ENCODE measurements at regions not wholly inside any gene's neighbourhood (a gene's known extent, or its start where the extent isn't known, plus 50 kb on each side); places are given as distances from the start of the nearest gene placed in this dataset.
"Not testable (repeated sequence)": the region's sequence is repeated elsewhere in the genome, so short reads cannot be mapped to it uniquely, and the experiment has no call there.

DNA sequence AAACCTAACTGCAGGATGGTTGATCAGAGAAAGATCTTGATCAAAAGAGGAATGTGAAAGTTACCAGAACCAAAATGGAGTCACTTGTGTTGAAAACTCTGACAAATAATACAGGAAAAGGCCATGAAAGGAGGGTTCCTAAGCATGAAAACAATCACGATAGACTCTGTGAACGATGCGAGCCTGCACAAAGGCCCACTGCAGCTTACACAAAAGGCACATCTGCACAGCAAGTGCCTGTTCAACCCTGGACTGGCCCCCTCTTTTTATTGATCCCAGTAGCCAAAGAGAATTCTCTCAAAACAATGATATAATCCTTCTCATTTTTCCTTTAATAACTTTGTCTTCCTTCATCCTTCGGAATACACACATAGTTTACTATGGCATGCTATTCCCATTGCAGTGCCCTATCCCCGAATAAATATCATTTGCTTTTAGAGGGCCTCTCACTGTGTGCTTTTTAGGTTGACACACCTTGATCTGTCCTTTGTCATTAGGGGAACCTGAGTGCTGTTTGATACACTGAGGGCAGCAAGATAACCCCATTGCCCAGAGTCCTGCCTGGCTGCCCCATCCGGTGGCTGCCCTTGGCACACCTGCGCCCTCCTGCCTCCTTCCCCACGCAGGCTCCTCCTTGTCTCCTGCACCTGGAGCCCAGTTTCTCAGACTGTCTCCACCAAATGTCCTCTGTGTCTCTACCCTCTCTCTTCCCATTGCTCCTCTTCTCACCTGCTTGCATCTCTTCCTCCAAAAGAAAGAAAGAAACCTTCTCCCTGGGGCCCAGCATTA lies 98.3 kb upstream of the FRMD1 start:
- no peak for DNase-seq (ENCODE audit: low read depth)

DNA sequence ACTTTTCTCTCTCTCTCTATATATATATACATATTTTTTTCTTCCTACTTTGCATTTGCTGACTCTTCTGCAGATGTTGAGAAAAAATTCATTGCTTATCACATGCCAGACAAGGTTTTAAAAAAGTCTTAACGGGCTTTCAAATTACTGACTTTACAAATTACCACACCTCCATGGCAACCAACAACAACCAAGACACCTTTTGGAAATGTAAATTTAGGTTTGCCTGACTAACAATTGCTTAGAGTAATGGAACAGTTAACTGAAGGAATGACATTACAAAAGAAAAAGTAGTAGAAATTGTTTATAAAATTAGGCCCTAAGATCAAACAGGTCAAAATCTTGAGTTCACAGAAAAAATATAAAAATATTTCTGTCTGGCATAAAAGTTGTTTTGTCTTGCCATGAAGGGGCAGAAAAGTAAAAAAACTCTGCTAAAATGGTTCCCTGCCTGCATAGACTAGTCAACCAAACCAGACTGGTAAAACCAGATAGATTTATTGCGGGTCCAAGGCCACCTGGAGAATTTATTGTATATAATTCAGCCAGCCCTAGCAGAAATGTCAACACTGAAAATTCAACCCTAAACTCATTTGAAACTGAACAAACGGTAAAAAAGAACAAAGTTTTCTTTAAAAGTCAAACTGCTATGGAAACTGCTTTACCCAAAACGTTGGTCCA lies 92.8 kb upstream of the FRMD1 start:
- no peak for DNase-seq (ENCODE audit: low read depth)

GRCh38 chr6:168170841-168171601 lies 92.0 kb upstream of the FRMD1 start:
- DNase-seq (ENCODE audit: low read depth) = no peak

DNA sequence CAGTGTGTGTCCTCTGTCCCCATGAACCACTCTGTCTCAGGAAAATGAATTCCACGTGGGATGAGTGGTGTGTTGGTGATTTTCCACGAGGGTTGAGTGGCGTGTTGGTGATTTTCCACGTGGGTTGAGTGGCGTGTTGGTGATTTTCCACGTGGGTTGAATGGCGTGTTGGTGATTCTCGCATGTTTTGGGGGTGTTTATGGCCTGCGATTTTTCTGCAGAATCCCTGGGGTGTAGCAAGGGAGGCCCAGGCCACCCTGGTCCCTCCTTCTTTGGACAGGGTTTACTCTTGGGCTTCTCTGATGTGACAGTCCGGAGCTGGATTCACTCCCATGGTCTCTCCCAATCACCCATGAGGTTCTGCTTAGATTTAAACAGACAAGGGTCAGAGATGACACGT lies 90.6 kb upstream of the FRMD1 start:
- DNase-seq (ENCODE audit: low read depth) = no peak

GRCh38 chr6:168168936-168169335 lies 89.9 kb upstream of the FRMD1 start:
- DNase-seq (ENCODE audit: low read depth) = not testable (repeated sequence)

GRCh38 chr6:168168330-168168729 lies 89.3 kb upstream of the FRMD1 start:
- DNase-seq (ENCODE audit: low read depth) = not testable (repeated sequence)

- DNase-seq (ENCODE audit: low read depth) = no peak
Observed at GRCh38 chr6:168167431-168168315, 88.7 kb upstream of the FRMD1 start.

DNA sequence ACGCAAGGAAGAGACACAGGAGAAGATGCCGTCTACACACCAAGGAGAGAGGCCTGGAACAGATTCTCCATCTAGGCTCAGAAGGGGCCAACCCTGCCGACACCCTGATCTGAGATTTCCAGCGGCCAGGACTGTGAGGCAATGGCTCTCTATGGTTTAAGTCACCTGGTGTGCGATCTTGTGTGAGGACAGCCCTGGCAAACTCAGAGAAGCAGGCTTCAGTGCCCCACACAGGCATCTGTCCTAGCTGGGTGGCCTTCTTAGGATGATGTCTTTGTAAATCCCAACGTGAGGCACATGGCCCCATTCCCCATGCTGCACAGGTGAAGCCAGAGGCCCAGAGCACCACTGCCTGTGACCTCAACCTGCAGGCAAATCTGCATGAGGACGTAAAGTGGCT lies 87.6 kb upstream of the FRMD1 start:
- no peak for DNase-seq (ENCODE audit: low read depth)

- no peak for DNase-seq (ENCODE audit: low read depth)
Observed at GRCh38 chr6:168165891-168166290, 86.9 kb upstream of the FRMD1 start.

GRCh38 chr6:168165373-168165772 lies 86.4 kb upstream of the FRMD1 start:
- DNase-seq (ENCODE audit: low read depth) = no peak

- DNase-seq (ENCODE audit: low read depth) = no peak
Observed at GRCh38 chr6:168164462-168165061, 85.5 kb upstream of the FRMD1 start.

GRCh38 chr6:168163096-168163731 lies 84.2 kb upstream of the FRMD1 start:
- no peak for DNase-seq (ENCODE audit: low read depth)

DNA sequence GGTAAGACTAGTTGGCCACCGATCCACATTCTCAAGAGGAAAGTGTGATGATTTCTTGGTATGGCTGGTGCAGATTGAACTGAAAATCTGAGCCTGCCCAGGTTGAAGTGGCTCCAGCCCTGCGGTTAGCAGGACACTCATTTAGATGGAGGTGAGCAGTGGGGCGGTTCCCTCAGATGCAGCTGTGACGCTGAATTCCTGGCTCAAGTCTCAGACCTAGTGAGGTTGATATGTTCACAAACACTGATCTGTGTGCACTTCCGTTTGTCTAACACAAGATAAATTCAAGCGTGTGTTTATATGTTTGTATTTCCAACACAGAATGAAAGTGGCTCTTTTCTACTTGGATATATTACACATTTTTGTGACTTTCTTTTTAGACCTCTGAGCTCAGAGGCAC lies 83.4 kb upstream of the FRMD1 start:
- no peak for DNase-seq (ENCODE audit: low read depth)

GRCh38 chr6:168161371-168161750 lies 82.3 kb upstream of the FRMD1 start:
- DNase-seq (ENCODE audit: low read depth) = no peak

DNA sequence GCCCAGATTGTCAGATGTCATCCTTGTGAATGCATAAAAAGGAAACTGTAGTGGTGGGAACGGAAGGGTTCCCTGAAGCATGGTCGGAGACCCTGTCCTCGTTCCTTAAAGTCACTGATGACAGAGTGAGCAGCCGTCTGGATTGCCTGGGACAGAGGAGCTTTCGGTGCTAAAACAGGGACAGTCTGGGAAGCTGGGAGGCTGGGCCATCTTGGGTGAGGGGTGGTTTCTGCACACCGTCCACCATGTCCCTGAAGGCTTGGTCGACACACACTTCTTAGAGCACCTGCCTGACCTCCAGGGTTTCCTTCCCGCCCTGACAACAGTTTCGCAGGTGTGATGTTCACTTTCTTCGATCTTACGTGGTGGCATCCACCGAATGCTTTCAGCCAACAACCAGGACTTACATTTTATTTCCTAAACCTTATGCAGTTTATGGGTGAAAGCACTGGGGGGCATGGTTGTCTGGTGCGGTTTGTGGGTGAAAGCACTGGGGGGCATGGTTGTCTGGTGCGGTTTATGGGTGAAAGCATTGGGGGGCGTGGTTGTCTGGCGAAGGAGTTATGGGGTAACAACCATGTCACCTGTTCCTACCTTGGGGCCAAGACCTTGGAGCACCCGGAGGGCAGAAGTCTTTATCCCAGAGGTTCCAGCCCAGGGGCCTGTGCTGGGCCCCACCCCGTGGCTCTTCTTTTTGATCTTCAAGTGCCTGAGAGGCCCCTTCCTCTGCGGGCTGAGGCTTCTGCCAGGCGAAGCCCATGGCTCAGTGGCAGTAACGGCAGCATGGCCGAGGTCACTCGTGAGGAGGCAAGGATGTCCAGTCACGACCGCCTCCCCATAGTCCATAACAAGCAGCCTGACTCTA lies 81.7 kb upstream of the FRMD1 start:
- no peak for DNase-seq (ENCODE audit: low read depth)

DNA sequence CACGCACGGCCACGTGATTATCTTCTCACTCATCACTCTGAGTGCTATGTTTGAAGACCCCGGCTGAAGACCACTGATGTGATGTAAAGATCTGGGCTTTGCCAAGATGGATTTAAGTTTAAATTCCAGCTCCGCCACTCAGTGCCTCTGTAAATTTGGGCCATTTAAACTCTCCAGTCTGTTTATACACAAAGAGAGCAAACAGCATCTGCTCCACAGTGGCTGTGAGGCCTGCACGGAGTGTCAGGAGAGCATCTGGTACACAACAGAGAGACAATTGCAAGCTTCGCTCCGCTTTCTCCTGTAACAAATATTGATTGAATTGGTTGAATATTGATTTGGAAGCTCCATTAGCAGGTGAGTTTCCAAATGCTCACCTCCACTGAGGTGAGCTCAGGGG lies 80.5 kb upstream of the FRMD1 start:
- DNase-seq (ENCODE audit: low read depth) = no peak

GRCh38 chr6:168158980-168159349 lies 80.0 kb upstream of the FRMD1 start:
- DNase-seq (ENCODE audit: low read depth) = no peak

DNA sequence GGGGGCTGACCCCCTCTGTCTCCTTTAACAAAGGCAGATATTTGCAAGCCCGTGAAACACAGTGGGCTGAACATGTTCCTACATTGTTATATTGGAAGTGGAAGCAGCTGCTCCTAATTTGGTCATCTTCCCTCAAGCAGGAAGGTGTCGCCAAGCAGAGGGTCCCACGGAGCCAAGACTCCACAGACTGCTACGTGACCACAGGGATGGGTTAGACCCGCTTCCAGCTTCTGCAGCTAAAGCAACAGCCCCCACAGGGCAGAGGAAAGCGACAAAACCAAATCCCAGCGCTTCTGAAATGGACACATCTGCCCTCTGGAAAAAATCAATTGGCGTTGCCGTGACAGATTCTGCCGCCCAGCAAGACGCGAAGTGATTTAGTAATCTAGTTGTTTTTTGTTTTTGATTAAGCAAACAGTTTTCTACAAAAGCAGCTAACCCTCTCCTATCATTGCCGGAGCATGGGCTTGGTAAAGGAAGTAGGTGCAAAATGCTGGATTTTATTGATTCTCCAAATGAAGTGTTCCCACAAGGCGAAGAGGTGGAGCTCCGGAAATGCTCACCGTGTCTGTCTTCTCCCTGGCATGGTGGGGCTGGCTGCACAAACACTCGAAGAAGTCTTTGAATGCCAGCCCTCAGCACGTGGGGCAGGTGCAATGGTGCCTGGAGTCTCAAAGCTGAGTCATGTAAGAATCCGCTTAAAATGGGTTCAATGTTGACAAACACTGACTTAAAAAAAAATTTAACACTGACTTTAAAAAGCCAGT lies 79.4 kb upstream of the FRMD1 start:
- no peak for DNase-seq (ENCODE audit: low read depth)

Measured in non-pigmented ciliary epithelial cell (primary cell).